ENCODE measurements at regions not wholly inside any gene's neighbourhood (a gene's known extent, or its start where the extent isn't known, plus 50 kb on each side); places are given as distances from the start of the nearest gene placed in this dataset.

DNA sequence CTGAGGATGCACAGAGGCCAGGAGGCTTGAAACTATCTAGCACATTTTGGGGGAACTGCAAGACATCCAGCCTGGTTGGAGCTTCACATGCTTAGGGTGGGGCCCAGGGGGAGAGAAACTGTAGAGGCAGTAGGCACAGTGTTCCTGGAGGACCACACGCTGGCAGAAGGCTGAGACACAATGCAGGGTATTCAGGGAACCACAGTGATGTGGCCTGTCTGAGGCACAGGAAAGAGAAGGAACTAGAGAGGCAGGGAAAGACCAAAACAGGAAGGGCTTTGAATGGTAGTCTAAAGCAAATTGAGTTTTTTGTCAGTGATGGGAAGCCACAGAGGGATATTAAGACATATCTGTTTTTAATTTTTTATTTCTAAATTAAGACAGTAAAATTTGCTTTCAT lies 100.2 kb upstream of the PRICKLE1 start:
- H3K27ac ChIP-seq (ENCODE audit: extremely low read depth, low read depth, low read length): no peak overlapping the region
- TF ChIP-seq ZNF19 (tag by site-specific recombination; IDR thresholded peaks at IDR 0.05; ENCODE audit: low read depth) (no peak), ZNF16 (tag by site-specific recombination; IDR thresholded peaks at IDR 0.05; ENCODE audit: low read depth) (no peak), ZNF792 (tag by site-specific recombination; IDR thresholded peaks at IDR 0.05) (no peak), HOXC10 (CRISPR knock-in tag; IDR thresholded peaks at IDR 0.05) (no peak)
- H3K36me3 ChIP-seq (ENCODE audit: control insufficient read depth in 2 of 2, insufficient read depth in 1 of 2, low read length in 2 of 2): no peaks in the 10 kb centered on the region
- ChIA-PET CTCF (interaction anchor here (1.5 kb wide), 1 partner anchor 207 kb away, joined by 4 read pairs; no protein-coding TSS in a partner anchor), POLR2A (no interaction called here)
- no peak overlapping the region for H3K4me3 ChIP-seq (ENCODE audit: low read depth, low read length)
- no peaks in the 10 kb centered on the region for H3K9me3 ChIP-seq (ENCODE audit: control insufficient read depth, insufficient read depth, low read depth, low read length)
- no peaks in the 10 kb centered on the region for H3K4me1 ChIP-seq (ENCODE audit: control insufficient read depth, insufficient read depth, low read length)

DNA sequence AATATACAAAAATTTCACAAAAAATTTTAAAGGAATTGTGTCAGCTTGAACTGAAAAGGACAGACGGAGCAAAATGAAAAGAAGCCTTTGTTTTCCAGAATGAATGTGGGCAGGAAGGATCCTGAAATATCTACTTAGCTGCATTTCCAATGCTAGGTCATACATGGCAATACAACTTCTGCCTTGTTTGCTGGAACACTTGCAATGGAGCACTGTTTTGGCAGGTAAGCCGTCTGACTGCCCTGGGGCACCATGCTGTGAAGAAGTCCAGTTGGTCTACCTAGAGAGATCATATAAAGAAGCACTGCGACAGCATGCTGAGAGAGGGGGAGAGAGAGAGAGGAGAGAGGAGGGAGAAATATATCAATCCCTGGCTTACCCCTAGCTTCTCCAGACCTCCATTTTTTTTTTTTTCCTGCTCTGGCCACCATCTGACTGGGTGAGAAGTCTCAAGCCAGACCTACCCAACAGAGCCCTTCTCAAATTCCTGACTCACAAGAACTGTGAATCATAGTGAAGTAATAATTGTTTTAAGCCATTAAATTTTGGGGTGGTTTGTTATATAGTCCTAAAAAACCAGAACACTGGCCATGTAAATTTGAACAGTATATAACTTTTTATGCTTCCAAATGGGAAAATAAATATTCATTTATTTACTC lies 97.1 kb upstream of the PRICKLE1 start:
- Histone ChIP-seq H3K4me3 (ENCODE audit: low read depth, low read length) (no peak overlapping the region), H3K9me3 (ENCODE audit: control insufficient read depth, insufficient read depth, low read depth, low read length) (no peaks in the 10 kb centered on the region), H3K36me3 (ENCODE audit: control insufficient read depth in 2 of 2, insufficient read depth in 1 of 2, low read length in 2 of 2) (no peaks in the 10 kb centered on the region), H3K4me1 (ENCODE audit: control insufficient read depth, insufficient read depth, low read length) (no peaks in the 10 kb centered on the region), H3K27ac (ENCODE audit: extremely low read depth, low read depth, low read length) (no peak overlapping the region)
- ChIA-PET POLR2A (no interaction called here), CTCF (no interaction called here)
- TF ChIP-seq WT1 (tag by site-specific recombination; IDR thresholded peaks at IDR 0.05) (no peak), ZNF660 (tag by site-specific recombination; IDR thresholded peaks at IDR 0.05) (no peak), ZNF658 (tag by site-specific recombination; IDR thresholded peaks at IDR 0.05) (no peak), ZBTB7A (tag by site-specific recombination; IDR thresholded peaks at IDR 0.05; ENCODE audit: low read depth) (no peak), ZNF266 (tag by site-specific recombination; IDR thresholded peaks at IDR 0.05; ENCODE audit: low read depth) (no peak), ZNF19 (tag by site-specific recombination; IDR thresholded peaks at IDR 0.05; ENCODE audit: low read depth) (no peak), KLF1 (tag by site-specific recombination; IDR thresholded peaks at IDR 0.05) (no peak), ZNF623 (tag by site-specific recombination; IDR thresholded peaks at IDR 0.05) (no peak), ZSCAN16 (tag by site-specific recombination; IDR thresholded peaks at IDR 0.05) (no peak)

GRCh38 chr12:42684802-42685071 lies 95.2 kb upstream of the PRICKLE1 start:
- POLR2A ChIA-PET: interaction anchor here (0.6 kb wide), 1 partner anchor 547 kb away, joined by 3 read pairs; no protein-coding TSS in a partner anchor
- CTCF ChIA-PET: no interaction called here
- no peak for TF ChIP-seq GLI2 (tag by site-specific recombination; IDR thresholded peaks at IDR 0.05; ENCODE audit: borderline replicate concordance, low read depth)
- no peak for TF ChIP-seq ZNF670 (tag by site-specific recombination; IDR thresholded peaks at IDR 0.05; ENCODE audit: low read depth)
- no peak for TF ChIP-seq ZFP37 (tag by site-specific recombination; IDR thresholded peaks at IDR 0.05)
- TF ChIP-seq ZNF266 (tag by site-specific recombination; IDR thresholded peaks at IDR 0.05; ENCODE audit: low read depth): no peak
- no peak for TF ChIP-seq ZNF248 (tag by site-specific recombination; IDR thresholded peaks at IDR 0.05)
- TF ChIP-seq ZNF473 (tag by site-specific recombination; IDR thresholded peaks at IDR 0.05): no peak
- no peak for TF ChIP-seq ZNF112 (tag by site-specific recombination; IDR thresholded peaks at IDR 0.05)
- TF ChIP-seq PRDM4 (tag by site-specific recombination; IDR thresholded peaks at IDR 0.05): no peak
- TF ChIP-seq TRIM28 (IDR thresholded peaks at IDR 0.05; ENCODE audit: borderline replicate concordance, low read length): no peak
- Histone ChIP-seq H3K9me3 (ENCODE audit: control insufficient read depth, insufficient read depth, low read depth, low read length) (no peaks in the 10 kb centered on the region), H3K4me3 (ENCODE audit: low read depth, low read length) (no peak overlapping the region), H3K27ac (ENCODE audit: extremely low read depth, low read depth, low read length) (no peak overlapping the region), H3K36me3 (ENCODE audit: control insufficient read depth in 2 of 2, insufficient read depth in 1 of 2, low read length in 2 of 2) (no peaks in the 10 kb centered on the region), H3K4me1 (ENCODE audit: control insufficient read depth, insufficient read depth, low read length) (no peaks in the 10 kb centered on the region)
